Astrocyte of the spinal cord (primary cell): ENCODE measurements at regions not wholly inside any gene's neighbourhood (a gene's known extent, or its start where the extent isn't known, plus 50 kb on each side); places are given as distances from the start of the nearest gene placed in this dataset.
A peak's percentile ranks its signal among the peaks of the same experiment; 100 is the strongest.

ENCODE experiments used
- DNase-seq: peaks from one replicate; pipeline ENCODE4 v3.0.0; 2011; ENCODE audit warnings: low read depth, low spot score
- H3K4me3 ChIP-seq: 2 replicates; pipeline ENCODE4 v1.5.1; 2011; ENCODE audit warnings: low read depth, mild to moderate bottlenecking, low read length, moderate library complexity
- CTCF ChIP-seq: IDR thresholded peaks from 2 replicates; pipeline ENCODE4 v1.5.1; 2012; ENCODE audit warnings: low read depth, mild to moderate bottlenecking, low read length, inconsistent platforms
- in situ Hi-C: cut with HindIII; loops from 2 replicates; pipeline ENCODE4 v1.10.0; 2017; ENCODE audit warnings: low sequenced_read_pairs

- H3K4me3 ChIP-seq: no peak overlapping the region
- peak; percentile 66 for DNase-seq
- TF ChIP-seq CTCF: no peak
- in situ Hi-C loops: no loop called here
Observed at GRCh38 chr6:56804996-56805395, 149.9 kb upstream of the BEND6 start.

GRCh38 chr6:56803594-56803993 is 151.3 kb upstream of the BEND6 start:
- in situ Hi-C loops: no loop called here
- DNase-seq: peak; percentile 81
- no peak overlapping the region for H3K4me3 ChIP-seq
- no peak for TF ChIP-seq CTCF

GRCh38 chr6:56802584-56802983 is 152.3 kb upstream of the BEND6 start:
- DNase-seq: peak; percentile 70
- TF ChIP-seq CTCF: no peak

GRCh38 chr6:56799989-56800388 is 154.9 kb upstream of the BEND6 start:
- no peak overlapping the region for H3K4me3 ChIP-seq
- TF ChIP-seq CTCF: no peak
- no peak for DNase-seq
- in situ Hi-C loops: no loop called here

More at GRCh38 chr6:56802584-56802983, 152.3 kb upstream of the BEND6 start:
- no peak overlapping the region for H3K4me3 ChIP-seq
- in situ Hi-C loops: no loop called here

GRCh38 chr6:56798163-56798562 is 155.5 kb upstream of the DST start:
- peak; percentile 57 for DNase-seq
- in situ Hi-C loops: no loop called here
- no peak for TF ChIP-seq CTCF
- no peak overlapping the region for H3K4me3 ChIP-seq

- DNase-seq: peak; percentile 40
- no peak overlapping the region for H3K4me3 ChIP-seq
- in situ Hi-C loops: no loop called here
- no peak for TF ChIP-seq CTCF
Observed at GRCh38 chr6:56796196-56796532, 153.5 kb upstream of the DST start.

GRCh38 chr6:56795466-56796195 is 152.9 kb upstream of the DST start:
- TF ChIP-seq CTCF: no peak
- DNase-seq: no peak
- no peak overlapping the region for H3K4me3 ChIP-seq
- in situ Hi-C loops: no loop called here
